Esophagus muscularis mucosa (tissue), 4 donors: ENCODE measurements at regions not wholly inside any gene's neighbourhood (a gene's known extent, or its start where the extent isn't known, plus 50 kb on each side); places are given as distances from the start of the nearest gene placed in this dataset.

ENCODE experiments used
- DNase-seq: peaks from one replicate; pipeline ENCODE4 v3.0.0-alpha.2; 2017; ENCODE audit errors: extremely low spot score
- H3K27ac ChIP-seq, 4 donors: fragments of 200-600 bp; sonication (generic); replicated peaks in 1 of 4; 1 replicate in 3 of 4; 2 replicates in 1 of 4; pipeline ENCODE4 v1.5.1; 2016 to 2019; ENCODE audit warnings: mild to moderate bottlenecking in 1 of 4
- H3K27me3 ChIP-seq, 4 donors: fragments of 200-600 bp; sonication (generic); one replicate each; pipeline versions ENCODE4 v1.5.1 to v1.6.0; 2016 to 2019
- H3K36me3 ChIP-seq, 4 donors: fragments of 200-600 bp; sonication (generic); one replicate each; pipeline ENCODE4 v1.5.1; 2016 to 2019
- H3K4me1 ChIP-seq, 4 donors: fragments of 200-600 bp; sonication (generic); one replicate each; pipeline ENCODE4 v1.5.1; 2016 to 2019
- H3K4me3 ChIP-seq, 4 donors: fragments of 200-600 bp; sonication (generic); 1 replicate in 2 of 4; 2 replicates in 2 of 4; pipeline ENCODE4 v1.5.1; 2016 to 2019; ENCODE audit warnings: mild to moderate bottlenecking in 4 of 4, moderate library complexity in 1 of 4
- H3K9me3 ChIP-seq, 4 donors: fragments of 200-600 bp; sonication (generic); 1 replicate in 3 of 4; 2 replicates in 1 of 4; pipeline ENCODE4 v1.5.1; 2016 to 2019
- CTCF ChIP-seq, 3 experiments: fragments of 200-600 bp in 2 of 3; fragments of 450-650 bp in 1 of 3; sonication (generic) in 2 of 3; IDR thresholded peaks; one replicate each; pipeline ENCODE4 v1.5.1; 2017 to 2019; ENCODE audit warnings: antibody characterized with exemption in 3 of 3, mild to moderate bottlenecking in 2 of 3, moderate library complexity in 1 of 3
- EP300 ChIP-seq: sonication (generic); formaldehyde crosslinking; IDR thresholded peaks from one replicate; pipeline ENCODE4 v1.6.1; 2017; ENCODE audit warnings: antibody characterized with exemption
- POLR2A ChIP-seq: fragments of 450-650 bp; IDR thresholded peaks from one replicate; pipeline ENCODE4 v1.6.1; 2017; ENCODE audit warnings: antibody characterized with exemption, moderate library complexity, mild to moderate bottlenecking, low read depth
- POLR2AphosphoS5 ChIP-seq, 2 donors: sonication (generic); formaldehyde crosslinking; IDR thresholded peaks; one replicate each; pipeline ENCODE4 v1.6.1; 2017; ENCODE audit warnings: antibody characterized with exemption in 2 of 2
- WGBS: methylation state at CpG from one replicate; pipeline ENCODE4 v1.1.5; 2018; 5-methylcytosine and 5-hydroxymethylcytosine counted together
- intact Hi-C: fragments of 100-400 bp; cut with DNase I; formaldehyde crosslinking; loops from one replicate; pipeline ENCODE4 v1.15.1; 2023

GRCh38 chr10:29692121-29692539 is 57.4 kb upstream of the SVIL start:
- peak; percentile 45 for DNase-seq
- Histone ChIP-seq H3K36me3 (no peaks in the 10 kb centered on the region), H3K4me1 (peaks cover 29 to 96% (median 92%) of the 10 kb centered on the region in 4 donors), H3K9me3 (no peaks in the 10 kb centered on the region), H3K27me3 (no peaks in the 10 kb centered on the region), H3K27ac (peak overlapping the region; percentile 74 to 89 (median 82)), H3K4me3 (peak overlapping the region; percentile 3 to 21 (median 8))
- 35% methylated on average over 5 of the region's 5 CpGs for WGBS
- no peak for TF ChIP-seq POLR2A
- TF ChIP-seq POLR2AphosphoS5 (IDR thresholded peaks at IDR 0.05) = peak; percentile 60 to 69
- no peak for TF ChIP-seq CTCF (IDR thresholded peaks at IDR 0.05)
- no peak for TF ChIP-seq EP300
- intact Hi-C loops = no loop called here

GRCh38 chr10:29691564-29692072 is 56.8 kb upstream of the SVIL start:
- H3K4me1 ChIP-seq = peaks cover 29 to 96% (median 92%) of the 10 kb centered on the region in 4 donors
- H3K27me3 ChIP-seq = no peaks in the 10 kb centered on the region
- H3K9me3 ChIP-seq = no peaks in the 10 kb centered on the region
- no peak for DNase-seq
- intact Hi-C loops = no loop called here
- H3K36me3 ChIP-seq = peaks cover 0 to 1% (median 0%) of the 10 kb centered on the region in 4 donors
- no peak for TF ChIP-seq EP300
- TF ChIP-seq POLR2A = no peak
- no peak for TF ChIP-seq CTCF (IDR thresholded peaks at IDR 0.05)
- no peak for TF ChIP-seq POLR2AphosphoS5 (IDR thresholded peaks at IDR 0.05)
- WGBS = 33% methylated on average over 5 of the region's 5 CpGs
- H3K27ac ChIP-seq = peak overlapping the region; percentile 74 to 89 (median 82)
- peak overlapping the region; percentile 3 to 21 (median 8) for H3K4me3 ChIP-seq

- no peak for TF ChIP-seq CTCF (IDR thresholded peaks at IDR 0.05)
- no peak for TF ChIP-seq POLR2A
- TF ChIP-seq EP300 = no peak
- TF ChIP-seq POLR2AphosphoS5 (IDR thresholded peaks at IDR 0.05) = no peak
- intact Hi-C loops = no loop called here
- no peak for DNase-seq
- peaks cover 29 to 85% (median 75%) of the 10 kb centered on the region in 4 donors for H3K4me1 ChIP-seq
- peak overlapping the region; percentile 28 to 89 (median 62) for H3K27ac ChIP-seq
- H3K4me3 ChIP-seq = no peak overlapping the region
- 51% methylated on average over 7 of the region's 7 CpGs for WGBS
- no peaks in the 10 kb centered on the region for H3K27me3 ChIP-seq
- peaks cover 15 to 28% (median 24%) of the 10 kb centered on the region in 4 donors for H3K36me3 ChIP-seq
- H3K9me3 ChIP-seq = no peaks in the 10 kb centered on the region
Measured at GRCh38 chr10:29689001-29689400, 54.2 kb upstream of the SVIL start.

GRCh38 chr10:29688230-29688661 is 53.5 kb upstream of the SVIL start:
- Histone ChIP-seq H3K9me3 (no peaks in the 10 kb centered on the region), H3K4me1 (peaks cover 29 to 78% (median 73%) of the 10 kb centered on the region in 4 donors), H3K36me3 (peaks cover 15 to 35% (median 31%) of the 10 kb centered on the region in 4 donors), H3K27ac (peak overlapping the region; percentile 1 to 89 (median 62)), H3K27me3 (no peaks in the 10 kb centered on the region), H3K4me3 (no peak overlapping the region)
- DNase-seq = no peak
- TF ChIP-seq EP300 = no peak
- TF ChIP-seq CTCF (IDR thresholded peaks at IDR 0.05) = no peak
- no peak for TF ChIP-seq POLR2AphosphoS5 (IDR thresholded peaks at IDR 0.05)
- TF ChIP-seq POLR2A = no peak
- WGBS = 23% methylated on average over 7 of the region's 7 CpGs
- intact Hi-C loops = no loop called here
